Neuronal stem cell (in vitro differentiated cells): ENCODE measurements at regions not wholly inside any gene's neighbourhood (a gene's known extent, or its start where the extent isn't known, plus 50 kb on each side); places are given as distances from the start of the nearest gene placed in this dataset.

ENCODE experiments used
- DNase-seq: peaks from one replicate; pipeline ENCODE4 v3.0.0-alpha.2; 2013; ENCODE audit warnings: low spot score
- H2AFZ ChIP-seq: one replicate; pipeline ENCODE4 v1.6.1; 2013; ENCODE audit warnings: mild to moderate bottlenecking, low read length, inconsistent platforms
- H2AK5ac ChIP-seq: 2 replicates; pipeline ENCODE4 v1.6.1; 2013; ENCODE audit warnings: low read depth, mild to moderate bottlenecking, inconsistent platforms, low read length, moderate library complexity, mixed read lengths
- H2BK120ac ChIP-seq: 2 replicates; pipeline ENCODE4 v1.6.1; 2013; ENCODE audit warnings: low read depth, mild to moderate bottlenecking, inconsistent platforms, low read length, moderate library complexity, mixed read lengths
- H2BK12ac ChIP-seq: one replicate; pipeline ENCODE4 v1.6.1; 2013; ENCODE audit warnings: low read length, inconsistent platforms
- H2BK15ac ChIP-seq: 2 replicates; pipeline ENCODE4 v1.6.1; 2013; ENCODE audit warnings: mild to moderate bottlenecking, low read length, inconsistent platforms, mixed read lengths
- H2BK5ac ChIP-seq: one replicate; pipeline ENCODE4 v1.6.1; 2013; ENCODE audit warnings: inconsistent platforms, mild to moderate bottlenecking, low read length, moderate library complexity
- H3K14ac ChIP-seq: one replicate; pipeline ENCODE4 v1.6.1; 2013; ENCODE audit warnings: low read length, inconsistent platforms
- H3K18ac ChIP-seq: 2 replicates; pipeline ENCODE4 v1.6.1; 2013; ENCODE audit warnings: low read length, inconsistent platforms
- H3K23ac ChIP-seq: 2 replicates; pipeline ENCODE4 v1.6.1; 2013; ENCODE audit warnings: low read depth, mild to moderate bottlenecking, mixed read lengths, low read length, inconsistent platforms; ENCODE audit not compliant: poor library complexity
- H3K27ac ChIP-seq: replicated peaks from 3 replicates; pipeline ENCODE4 v1.5.1; 2013; ENCODE audit warnings: low read length, inconsistent platforms
- H3K27me3 ChIP-seq, 3 experiments: 2 replicates each; pipeline ENCODE4 v1.6.1; 2013; ENCODE audit warnings: low read length in 3 of 3, mild to moderate bottlenecking in 2 of 3, inconsistent platforms in 1 of 3, low read depth in 1 of 3, mixed read lengths in 1 of 3, moderate library complexity in 1 of 3; ENCODE audit not compliant: control insufficient read depth in 3 of 3, insufficient read depth in 3 of 3
- H3K36me3 ChIP-seq, 2 donors: replicated peaks in 1 of 2; 2 replicates each; pipeline ENCODE4 v1.6.1; 2013; ENCODE audit warnings: low read length in 2 of 2; ENCODE audit not compliant: control insufficient read depth in 2 of 2, insufficient read depth in 2 of 2
- H3K4ac ChIP-seq: 2 replicates; pipeline ENCODE4 v1.6.1; 2013; ENCODE audit warnings: inconsistent platforms, mild to moderate bottlenecking, low read length, moderate library complexity
- H3K4me1 ChIP-seq, 2 donors: 1 replicate in 1 of 2; 2 replicates in 1 of 2; pipeline ENCODE4 v1.6.1; 2013; ENCODE audit warnings: low read length in 2 of 2, low read depth in 1 of 2; ENCODE audit not compliant: control insufficient read depth in 2 of 2, insufficient read depth in 1 of 2
- H3K4me2 ChIP-seq: one replicate; pipeline ENCODE4 v1.6.1; 2013; ENCODE audit warnings: mild to moderate bottlenecking, low read length, inconsistent platforms; ENCODE audit not compliant: insufficient read depth, poor library complexity, severe bottlenecking
- H3K4me3 ChIP-seq, 2 donors: 2 replicates each; pipeline ENCODE4 v1.5.1; 2013; ENCODE audit warnings: low read length in 2 of 2, mild to moderate bottlenecking in 2 of 2, inconsistent platforms in 1 of 2, moderate library complexity in 1 of 2
- H3K79me1 ChIP-seq: one replicate; pipeline ENCODE4 v1.6.1; 2013; ENCODE audit warnings: low read depth, mild to moderate bottlenecking, inconsistent platforms, low read length, moderate library complexity
- H3K9ac ChIP-seq: one replicate; pipeline ENCODE4 v1.6.1; 2013; ENCODE audit warnings: mild to moderate bottlenecking, low read depth, low read length, inconsistent platforms; ENCODE audit not compliant: poor library complexity
- H3K9me3 ChIP-seq, 2 donors: replicated peaks in 1 of 2; 2 replicates each; pipeline versions ENCODE3 to v1.6.1; 2013; ENCODE audit warnings: low read length in 2 of 2, mild to moderate bottlenecking in 2 of 2, inconsistent platforms in 1 of 2, low read depth in 1 of 2, mixed read lengths in 1 of 2, moderate library complexity in 1 of 2; ENCODE audit not compliant: control insufficient read depth in 2 of 2, insufficient read depth in 1 of 2
- H4K8ac ChIP-seq: one replicate; pipeline ENCODE4 v1.6.1; 2013; ENCODE audit warnings: low read depth, mild to moderate bottlenecking, inconsistent platforms, low read length, moderate library complexity
- H4K91ac ChIP-seq: one replicate; pipeline ENCODE4 v1.6.1; 2013; ENCODE audit warnings: low read length, low read depth, mild to moderate bottlenecking, inconsistent platforms; ENCODE audit not compliant: poor library complexity
- WGBS, 2 donors: extraction: QIAGEN DNeasy Blood & Tissue Kit; methylation state at CpG; one replicate each; pipeline ENCODE4 v1.1.7; 2013; ENCODE audit warnings: missing lambda C conversion rate in 2 of 2, mixed read lengths in 1 of 2; ENCODE audit not compliant: insufficient read length in 2 of 2, insufficient replicate concordance in 1 of 2; ENCODE audit errors: extremely low coverage in 2 of 2; 5-methylcytosine and 5-hydroxymethylcytosine counted together

DNA sequence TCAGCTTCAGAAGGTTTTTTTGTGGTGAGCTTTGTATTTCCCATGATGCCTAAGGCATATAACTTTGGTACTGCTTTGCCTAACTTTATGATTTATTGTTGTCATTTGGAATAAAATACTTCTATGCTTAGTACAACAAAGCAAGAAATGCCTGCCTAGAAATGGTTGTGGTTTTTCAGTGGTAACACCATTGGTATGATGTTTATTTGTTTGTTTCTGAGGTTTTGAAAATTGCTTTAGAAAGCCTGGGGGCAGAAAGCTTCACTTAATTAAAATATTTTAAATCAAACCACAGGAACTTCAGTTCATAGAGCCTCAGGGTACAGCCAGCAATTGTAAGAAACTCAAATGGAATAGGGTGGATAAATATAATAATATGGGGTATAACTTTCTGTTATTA, 351.2 kb upstream of the MAP3K7 start:
- Histone ChIP-seq H2AFZ (no peak overlapping the region), H3K4ac (no peak overlapping the region), H4K8ac (no peak overlapping the region), H3K18ac (no peak overlapping the region), H3K4me1 (peaks cover 0 to 2% of the 10 kb centered on the region in 2 donors), H2BK120ac (no peak overlapping the region), H3K9ac (no peak overlapping the region), H3K36me3 (no peaks in the 10 kb centered on the region), H3K23ac (no peak overlapping the region), H3K79me1 (no peaks in the 10 kb centered on the region), H2AK5ac (no peak overlapping the region), H2BK12ac (no peak overlapping the region), H2BK15ac (no peak overlapping the region), H3K9me3 (no peaks in the 10 kb centered on the region), H3K4me2 (no peak overlapping the region), H3K14ac (no peak overlapping the region), H3K27me3 (no peaks in the 10 kb centered on the region), H3K27ac (no peak overlapping the region), H3K4me3 (no peak overlapping the region), H2BK5ac (no peak overlapping the region), H4K91ac (no peak overlapping the region)
- no peak for DNase-seq

DNA sequence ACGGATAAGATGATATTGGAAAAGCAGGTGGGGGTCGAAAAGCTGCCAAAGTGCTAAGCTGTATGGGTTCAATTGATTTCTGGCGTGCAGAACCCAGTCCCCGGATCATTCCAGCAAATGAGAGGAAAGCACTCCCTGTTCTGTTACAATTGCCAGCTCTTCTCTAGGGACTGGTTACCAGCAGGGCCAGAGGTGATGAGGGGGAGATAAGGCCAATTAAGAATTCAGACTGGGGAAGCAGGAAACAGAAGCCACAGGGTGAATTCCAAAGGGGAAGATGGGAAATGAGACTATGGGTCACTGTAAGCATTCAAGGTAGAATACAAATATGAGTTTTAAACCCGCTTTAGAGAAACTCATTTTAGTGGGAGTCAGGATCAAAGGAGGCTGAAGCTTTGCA, 349.4 kb upstream of the MAP3K7 start:
- no peak overlapping the region for H3K4ac ChIP-seq
- no peak overlapping the region for H3K23ac ChIP-seq
- no peak overlapping the region for H3K27ac ChIP-seq
- no peak overlapping the region for H2BK120ac ChIP-seq
- no peak overlapping the region for H3K4me2 ChIP-seq
- no peak overlapping the region for H2AK5ac ChIP-seq
- no peak overlapping the region for H3K14ac ChIP-seq
- no peak overlapping the region for H2BK12ac ChIP-seq
- no peaks in the 10 kb centered on the region for H3K79me1 ChIP-seq
- H3K9ac ChIP-seq = no peak overlapping the region
- no CpG with 5 or more reads among the region's 5 CpGs for WGBS, 2 donors
- no peaks in the 10 kb centered on the region for H3K9me3 ChIP-seq
- H4K91ac ChIP-seq = no peak overlapping the region
- no peaks in the 10 kb centered on the region for H3K36me3 ChIP-seq
- no peak overlapping the region for H4K8ac ChIP-seq
- no peak overlapping the region for H2BK5ac ChIP-seq
- H3K27me3 ChIP-seq = no peaks in the 10 kb centered on the region
- no peak overlapping the region for H2AFZ ChIP-seq
- H3K18ac ChIP-seq = no peak overlapping the region
- H3K4me1 ChIP-seq = peaks cover 0 to 2% of the 10 kb centered on the region in 2 donors
- no peak overlapping the region for H2BK15ac ChIP-seq
- no peak overlapping the region for H3K4me3 ChIP-seq
- no peak for DNase-seq

DNA sequence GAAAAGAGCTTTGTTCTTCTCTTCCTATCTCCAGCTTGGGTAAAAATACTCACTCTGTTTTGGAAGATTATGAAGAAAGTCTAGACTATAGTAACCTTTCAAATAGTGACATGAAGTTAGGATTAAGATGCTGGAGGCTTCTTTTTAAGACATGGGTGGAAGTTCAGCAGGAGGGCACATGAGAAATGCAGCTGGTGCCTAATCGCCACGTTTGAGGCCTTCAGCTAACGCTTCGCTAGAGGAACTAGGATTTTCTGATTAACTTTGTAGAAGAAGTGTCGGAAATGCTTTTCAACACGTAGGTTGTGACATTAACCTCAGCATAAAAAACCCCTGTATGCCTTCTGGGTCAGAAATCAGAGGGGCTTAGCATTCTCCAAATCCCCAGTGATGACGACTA, 348.1 kb upstream of the MAP3K7 start:
- Histone ChIP-seq H2BK120ac (no peak overlapping the region), H2AK5ac (no peak overlapping the region), H2BK15ac (no peak overlapping the region), H2BK5ac (no peak overlapping the region), H3K4me3 (no peak overlapping the region), H3K9ac (no peak overlapping the region), H3K18ac (no peak overlapping the region), H3K36me3 (no peaks in the 10 kb centered on the region), H3K4ac (no peak overlapping the region), H2BK12ac (no peak overlapping the region), H3K14ac (no peak overlapping the region), H3K9me3 (no peaks in the 10 kb centered on the region), H3K4me1 (peaks cover 0 to 2% of the 10 kb centered on the region in 2 donors), H3K4me2 (no peak overlapping the region), H3K27ac (no peak overlapping the region), H3K27me3 (no peaks in the 10 kb centered on the region), H2AFZ (no peak overlapping the region), H3K79me1 (no peaks in the 10 kb centered on the region), H3K23ac (no peak overlapping the region), H4K91ac (no peak overlapping the region), H4K8ac (no peak overlapping the region)
- DNase-seq = no peak
- WGBS, 2 donors = no CpG with 5 or more reads among the region's 7 CpGs

DNA sequence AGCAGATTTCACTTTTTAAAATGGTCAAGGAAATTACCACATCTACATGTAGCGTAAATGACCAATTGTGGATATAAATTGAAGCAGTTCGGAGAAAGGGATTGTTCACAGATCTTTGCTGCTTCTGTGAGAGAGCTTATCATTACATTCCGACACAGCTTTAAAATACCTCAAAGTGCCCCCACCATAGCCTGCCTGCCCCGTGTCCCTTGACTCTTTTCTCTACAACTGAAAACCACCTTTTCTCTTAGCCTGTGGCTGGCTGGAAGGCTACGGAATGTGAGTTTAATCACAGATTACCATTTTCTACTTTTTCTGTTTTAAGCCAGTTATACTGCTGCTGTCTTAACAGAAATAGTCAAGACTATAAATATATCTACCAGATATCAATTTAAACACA, 347.2 kb upstream of the MAP3K7 start:
- no peak overlapping the region for H3K27ac ChIP-seq
- H2AK5ac ChIP-seq = no peak overlapping the region
- no peak overlapping the region for H3K4me2 ChIP-seq
- WGBS, 2 donors = no CpG with 5 or more reads among the region's 5 CpGs
- no peak overlapping the region for H4K91ac ChIP-seq
- no peak overlapping the region for H2BK5ac ChIP-seq
- H3K18ac ChIP-seq = no peak overlapping the region
- no peaks in the 10 kb centered on the region for H3K79me1 ChIP-seq
- H2BK15ac ChIP-seq = no peak overlapping the region
- H3K14ac ChIP-seq = no peak overlapping the region
- H2AFZ ChIP-seq = no peak overlapping the region
- no peaks in the 10 kb centered on the region for H3K27me3 ChIP-seq
- no peak overlapping the region for H2BK12ac ChIP-seq
- H3K4me1 ChIP-seq = peaks cover 0 to 2% of the 10 kb centered on the region in 2 donors
- H4K8ac ChIP-seq = no peak overlapping the region
- H3K4me3 ChIP-seq = no peak overlapping the region
- H3K23ac ChIP-seq = no peak overlapping the region
- H3K9me3 ChIP-seq = no peaks in the 10 kb centered on the region
- H2BK120ac ChIP-seq = no peak overlapping the region
- no peaks in the 10 kb centered on the region for H3K36me3 ChIP-seq
- DNase-seq = no peak
- H3K4ac ChIP-seq = no peak overlapping the region
- no peak overlapping the region for H3K9ac ChIP-seq
